ENCODE measurements at regions not wholly inside any gene's neighbourhood (a gene's known extent, or its start where the extent isn't known, plus 50 kb on each side); places are given as distances from the start of the nearest gene placed in this dataset.
A peak's percentile ranks its signal among the peaks of the same experiment; 100 is the strongest.

DNA sequence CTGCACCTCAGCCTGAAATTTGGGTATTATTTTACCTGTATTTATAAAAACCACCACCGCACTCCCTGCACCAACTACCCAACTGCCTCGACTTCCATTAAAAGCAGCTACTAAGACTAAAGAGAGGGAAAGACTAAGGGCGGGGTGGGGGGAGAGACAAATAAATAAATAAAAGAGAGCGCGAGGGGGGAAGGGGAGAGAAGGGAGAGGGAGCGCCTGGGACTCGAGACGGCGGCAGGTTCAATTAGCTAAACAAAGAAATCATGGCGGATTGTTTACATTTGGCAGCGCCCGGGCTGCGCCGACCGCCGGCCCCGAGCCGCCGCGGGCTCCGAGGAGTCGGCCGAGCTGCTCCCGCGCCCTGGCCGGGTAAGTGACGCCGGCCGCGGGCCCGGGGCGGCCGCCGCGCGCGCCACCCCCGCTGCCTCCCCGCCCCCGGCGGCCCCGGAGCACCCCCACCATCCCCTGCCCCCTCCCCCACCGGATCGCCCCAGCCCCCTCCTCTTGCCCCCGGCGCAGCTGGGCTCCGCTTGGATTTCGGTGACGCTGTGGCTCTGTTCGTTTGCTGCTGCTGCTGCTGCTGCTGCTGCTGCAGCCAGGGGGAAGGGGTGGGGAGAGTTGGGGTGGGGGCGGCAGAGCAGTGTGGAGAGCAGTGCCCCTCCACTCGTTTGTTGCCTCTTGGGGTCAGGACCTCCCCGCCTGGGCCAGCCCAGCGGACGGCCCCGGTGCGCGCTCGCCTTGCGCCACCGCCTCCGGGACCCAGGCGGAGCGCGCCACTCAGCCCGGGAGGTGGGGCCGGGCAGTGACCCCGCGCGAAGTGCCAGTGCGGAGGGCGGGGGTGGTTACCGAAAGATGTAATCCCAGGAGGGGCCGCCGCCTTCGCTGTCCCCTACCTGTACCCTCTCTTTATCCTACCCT, 187.2 kb upstream of the FANCL start:
- H3K36me3 ChIP-seq (ENCODE audit: control insufficient read depth in 2 of 4, insufficient read depth in 4 of 4, low read length in 3 of 4): no peaks in the 10 kb centered on the region
- no peaks in the 10 kb centered on the region for H3K27me3 ChIP-seq (replicated peaks in 1 of 4; ENCODE audit: control insufficient read depth in 3 of 4, extremely low read depth in 1 of 4, insufficient read depth in 3 of 4, low read length in 3 of 4)
- H2BK120ac ChIP-seq (replicated peaks; ENCODE audit: low read depth, low read length): peak overlapping the region; percentile 25
- POLR2A ChIA-PET (ENCODE audit: partially characterized antibody): interaction anchor here (0.6 to 1.7 kb wide), 7 partner anchors 11 to 352 kb away, joined by 3 to 8 read pairs (median 4); no protein-coding TSS in a partner anchor
- H3K18ac ChIP-seq (ENCODE audit: extremely low read depth, low read length): peak overlapping the region; percentile 88
- H2AFZ ChIP-seq (ENCODE audit: low read length): peak overlapping the region; percentile 6; the same call in 1 of the 2 replicates
- peak; percentile 56 to 82 for DNase-seq (ENCODE audit: low read depth in 1 of 2, low spot score in 2 of 2)
- peak overlapping the region; percentile 75 to 99 (median 78) for H3K4me3 ChIP-seq (ENCODE audit: extremely low read depth in 1 of 4, insufficient read depth in 2 of 4, low read depth in 3 of 4, low read length in 4 of 4)
- H4K20me1 ChIP-seq (replicated peaks in 1 of 2; ENCODE audit: control insufficient read depth in 1 of 2, insufficient read depth in 2 of 2, low read length in 2 of 2): no peaks in the 10 kb centered on the region
- H3K14ac ChIP-seq (ENCODE audit: insufficient read length): peak overlapping the region; percentile 96
- no peaks in the 10 kb centered on the region for H3K79me1 ChIP-seq (ENCODE audit: low read depth, low read length)
- peak overlapping the region; percentile 70 for H3K56ac ChIP-seq (replicated peaks; ENCODE audit: insufficient read length, low read depth, low read length)
- H4K91ac ChIP-seq (replicated peaks; ENCODE audit: insufficient read length, low read length): peak overlapping the region; percentile 80
- H2BK12ac ChIP-seq (ENCODE audit: low read depth, low read length): peak overlapping the region; percentile 32; the same call in 1 of the 2 replicates
- H3K4me2 ChIP-seq (ENCODE audit: insufficient read depth in 1 of 2, low read depth in 2 of 2, low read length in 2 of 2): peak overlapping the region; percentile 81 to 94
- peak overlapping the region; percentile 95 for H4K8ac ChIP-seq (ENCODE audit: extremely low read depth, insufficient read depth, low read length)
- H3K9ac ChIP-seq (replicated peaks in 1 of 4; ENCODE audit: extremely low read depth in 1 of 4, low read depth in 3 of 4, low read length in 3 of 4): peak overlapping the region; percentile 88 to 94 (median 92)
- peak overlapping the region; percentile 90 for H3K27ac ChIP-seq (ENCODE audit: low read depth, low read length)
- H2AK5ac ChIP-seq (ENCODE audit: low read depth, low read length): peak overlapping the region; percentile 18; the same call in 1 of the 2 replicates
- no peak overlapping the region for H3K23ac ChIP-seq (ENCODE audit: insufficient read length)
- no peak for FAIRE-seq
- H4K5ac ChIP-seq (ENCODE audit: insufficient read length, low read depth, low read length): peak overlapping the region; percentile 87
- H2BK20ac ChIP-seq (ENCODE audit: low read length): no peak overlapping the region
- H2BK15ac ChIP-seq (ENCODE audit: low read length): no peak overlapping the region
- H3K4me1 ChIP-seq (replicated peaks in 1 of 4; ENCODE audit: control insufficient read depth in 3 of 4, insufficient read depth in 4 of 4, low read length in 3 of 4): peaks cover 0 to 11% (median 4%) of the 10 kb centered on the region in 4 experiments; a peak in 4 of 7 replicates
- peaks cover 8% of the 10 kb centered on the region for H3K23me2 ChIP-seq (ENCODE audit: low read depth, low read length)
- WGBS, 2 experiments (ENCODE audit: extremely low coverage in 1 of 2, insufficient coverage in 1 of 2, insufficient read length in 1 of 2, insufficient replicate concordance in 2 of 2, low coverage in 1 of 2, low lambda C conversion rate in 2 of 2, missing lambda C conversion rate in 1 of 2): 1% methylated on average over 27 of the region's 76 CpGs; no CpG with 5 or more reads in 1 of the 2 experiments
- peak overlapping the region; percentile 9 for H3K4ac ChIP-seq (replicated peaks; ENCODE audit: insufficient read length, low read depth, low read length)
- peaks cover 0 to 2% of the 10 kb centered on the region in 2 experiments; a peak in 1 of 4 replicates for H3K79me2 ChIP-seq (ENCODE audit: control insufficient read depth in 1 of 2, insufficient read depth in 2 of 2, low read length in 2 of 2)
- H3K9me3 ChIP-seq (ENCODE audit: insufficient read depth in 2 of 2, low read depth in 1 of 2, low read length in 1 of 2): no peaks in the 10 kb centered on the region
- CTCF ChIA-PET (ENCODE audit: partially characterized antibody): interaction anchor here (0.7 to 1.7 kb wide), 2 partner anchors 20 to 108 kb away, joined by 3 to 4 read pairs; no protein-coding TSS in a partner anchor
- H2BK5ac ChIP-seq (ENCODE audit: low read depth, low read length): peak overlapping the region; percentile 90
- peak; percentile 56 for TF ChIP-seq TAF7 (optimal IDR thresholded peaks at IDR 0.05; ENCODE audit: borderline replicate concordance, low read depth, low read length)
- TF ChIP-seq, protein P1, sequence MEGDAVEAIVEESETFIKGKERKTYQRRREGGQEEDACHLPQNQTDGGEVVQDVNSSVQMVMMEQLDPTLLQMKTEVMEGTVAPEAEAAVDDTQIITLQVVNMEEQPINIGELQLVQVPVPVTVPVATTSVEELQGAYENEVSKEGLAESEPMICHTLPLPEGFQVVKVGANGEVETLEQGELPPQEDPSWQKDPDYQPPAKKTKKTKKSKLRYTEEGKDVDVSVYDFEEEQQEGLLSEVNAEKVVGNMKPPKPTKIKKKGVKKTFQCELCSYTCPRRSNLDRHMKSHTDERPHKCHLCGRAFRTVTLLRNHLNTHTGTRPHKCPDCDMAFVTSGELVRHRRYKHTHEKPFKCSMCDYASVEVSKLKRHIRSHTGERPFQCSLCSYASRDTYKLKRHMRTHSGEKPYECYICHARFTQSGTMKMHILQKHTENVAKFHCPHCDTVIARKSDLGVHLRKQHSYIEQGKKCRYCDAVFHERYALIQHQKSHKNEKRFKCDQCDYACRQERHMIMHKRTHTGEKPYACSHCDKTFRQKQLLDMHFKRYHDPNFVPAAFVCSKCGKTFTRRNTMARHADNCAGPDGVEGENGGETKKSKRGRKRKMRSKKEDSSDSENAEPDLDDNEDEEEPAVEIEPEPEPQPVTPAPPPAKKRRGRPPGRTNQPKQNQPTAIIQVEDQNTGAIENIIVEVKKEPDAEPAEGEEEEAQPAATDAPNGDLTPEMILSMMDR (IDR thresholded peaks at IDR 0.05; ENCODE audit: control extremely low read depth in 1 of 3, insufficient read depth in 1 of 3, low read depth in 1 of 3, low read length in 3 of 3): peak in 2 of 3 experiments; percentile 8 to 13; a peak in 2 of 4 replicates
- no peak for TF ChIP-seq TCF12 (IDR thresholded peaks at IDR 0.05; ENCODE audit: low read depth, low read length)
- TF ChIP-seq TBP (IDR thresholded peaks at IDR 0.05; ENCODE audit: low read depth, low read length): peak; percentile 52; the same call in 1 of the 2 replicates
- no peak for TF ChIP-seq GTF2F1 (IDR thresholded peaks at IDR 0.05; ENCODE audit: borderline replicate concordance, low read depth, low read length)
- peak; percentile 63 for TF ChIP-seq KDM4A (IDR thresholded peaks at IDR 0.05; ENCODE audit: low read depth, low read length, severe bottlenecking)
- TF ChIP-seq EZH2 (IDR thresholded peaks at IDR 0.05; ENCODE audit: low read depth, low read length, severe bottlenecking): no peak
- TF ChIP-seq CBX5 (IDR thresholded peaks at IDR 0.05; ENCODE audit: low read depth, low read length): no peak
